ENCODE measurements at regions not wholly inside any gene's neighbourhood (a gene's known extent, or its start where the extent isn't known, plus 50 kb on each side); places are given as distances from the start of the nearest gene placed in this dataset.
A peak's percentile ranks its signal among the peaks of the same experiment; 100 is the strongest.
"Not testable (repeated sequence)": the region's sequence is repeated elsewhere in the genome, so short reads cannot be mapped to it uniquely, and the experiment has no call there.

- DNase-seq (ENCODE audit: insufficient read length, low spot score) (no peak), FAIRE-seq (no peak)
Observed at GRCh38 chr20:43837856-43838702, 76.6 kb upstream of the TOX2 start.

GRCh38 chr20:43836790-43837189 lies 77.9 kb upstream of the TOX2 start:
- FAIRE-seq (no peak), DNase-seq (ENCODE audit: insufficient read length, low spot score) (no peak)

GRCh38 chr20:43835944-43836508 lies 78.6 kb upstream of the TOX2 start:
- DNase-seq (ENCODE audit: insufficient read length, low spot score) (no peak), FAIRE-seq (no peak)

GRCh38 chr20:43833511-43834395 lies 80.9 kb upstream of the TOX2 start:
- no peak for DNase-seq (ENCODE audit: insufficient read length, low spot score)

GRCh38 chr20:43832961-43833360 lies 81.7 kb upstream of the TOX2 start:
- DNase-seq (ENCODE audit: insufficient read length, low spot score) = no peak
- no peak for FAIRE-seq

More at GRCh38 chr20:43833511-43834395, 80.9 kb upstream of the TOX2 start:
- no peak for FAIRE-seq

GRCh38 chr20:43832096-43832816 lies 82.4 kb upstream of the TOX2 start:
- DNase-seq (ENCODE audit: insufficient read length, low spot score) = no peak
- no peak for FAIRE-seq

- FAIRE-seq (no peak), DNase-seq (ENCODE audit: insufficient read length, low spot score) (no peak)
Observed at GRCh38 chr20:43831481-43832065, 83.1 kb upstream of the TOX2 start.

- DNase-seq (ENCODE audit: insufficient read length, low spot score) (no peak), FAIRE-seq (no peak)
Observed at GRCh38 chr20:43830883-43831282, 83.8 kb upstream of the TOX2 start.

GRCh38 chr20:43829951-43830690 lies 84.5 kb upstream of the TOX2 start:
- DNase-seq (ENCODE audit: insufficient read length, low spot score) = no peak
- FAIRE-seq = no peak

- no peak for FAIRE-seq
Observed at GRCh38 chr20:43827940-43828562, 86.6 kb upstream of the TOX2 start.

GRCh38 chr20:43826943-43827342 lies 87.7 kb upstream of the TOX2 start:
- not testable (repeated sequence) for DNase-seq (ENCODE audit: insufficient read length, low spot score); FAIRE-seq

More at GRCh38 chr20:43827940-43828562, 86.6 kb upstream of the TOX2 start:
- DNase-seq (ENCODE audit: insufficient read length, low spot score) = no peak

GRCh38 chr20:43825581-43825980 lies 89.1 kb upstream of the TOX2 start:
- DNase-seq (ENCODE audit: insufficient read length, low spot score) = no peak

GRCh38 chr20:43825051-43825402 lies 89.6 kb upstream of the TOX2 start:
- DNase-seq (ENCODE audit: insufficient read length, low spot score) = peak; percentile 18
- peak; percentile 74 for FAIRE-seq

More at GRCh38 chr20:43825581-43825980, 89.1 kb upstream of the TOX2 start:
- FAIRE-seq = no peak

- DNase-seq (ENCODE audit: insufficient read length, low spot score) = no peak
Observed at GRCh38 chr20:43824309-43825050, 90.2 kb upstream of the TOX2 start.

GRCh38 chr20:43821795-43822194 lies 92.9 kb upstream of the TOX2 start:
- FAIRE-seq (peak; percentile 8), DNase-seq (ENCODE audit: insufficient read length, low spot score) (no peak)

More at GRCh38 chr20:43824309-43825050, 90.2 kb upstream of the TOX2 start:
- peak; percentile 66 for FAIRE-seq

GRCh38 chr20:43820731-43821330 lies 93.8 kb upstream of the TOX2 start:
- no peak for FAIRE-seq

GRCh38 chr20:43812216-43812615 lies 85.4 kb upstream of the GTSF1L start:
- DNase-seq (ENCODE audit: insufficient read length, low spot score) = no peak
- FAIRE-seq = peak; percentile 47

More at GRCh38 chr20:43820731-43821330, 93.8 kb upstream of the TOX2 start:
- no peak for DNase-seq (ENCODE audit: insufficient read length, low spot score)

All from GM19239 (cell line).